ENCODE measurements at regions not wholly inside any gene's neighbourhood (a gene's known extent, or its start where the extent isn't known, plus 50 kb on each side); places are given as distances from the start of the nearest gene placed in this dataset.
A peak's percentile ranks its signal among the peaks of the same experiment; 100 is the strongest.

DNA sequence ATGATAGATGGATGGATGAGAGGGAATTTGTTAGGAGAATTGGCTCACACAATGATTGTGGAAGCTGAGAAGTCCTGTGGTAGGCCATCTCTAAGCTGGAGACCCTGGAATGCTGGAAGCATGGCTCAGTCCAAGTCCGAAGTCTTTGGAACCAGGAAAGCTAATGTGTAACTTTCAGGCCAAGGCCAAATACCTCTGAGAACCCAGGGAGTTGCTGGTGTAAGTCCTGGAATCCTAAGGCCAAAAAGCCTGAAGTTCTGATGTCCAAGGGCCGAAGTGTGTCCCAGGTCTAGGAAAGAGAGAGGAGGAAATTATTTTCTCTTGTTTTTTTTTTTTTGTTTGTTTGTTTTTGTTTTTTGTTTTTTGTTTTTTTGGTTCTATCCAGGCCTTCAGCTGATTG lies 492.2 kb upstream of the GCFC2 start:
- H3K4me3 Mint-ChIP-seq (ENCODE audit: unreplicated experiment) = no peak overlapping the region
- no peaks in the 10 kb centered on the region for H3K36me3 Mint-ChIP-seq (ENCODE audit: insufficient read depth, unreplicated experiment)
- no peak for DNase-seq (ENCODE audit: unreplicated experiment)
- H3K9me3 Mint-ChIP-seq (ENCODE audit: unreplicated experiment) = no peaks in the 10 kb centered on the region
- CTCF ChIA-PET = interaction anchor here (0.7 to 3.7 kb wide), 3 partner anchors 51 to 397 kb away, joined by 3 to 15 read pairs (median 4); no protein-coding TSS in a partner anchor
- intact Hi-C loops (cut with micrococcal nuclease) = no loop called here
- TF ChIP-seq, protein P1, sequence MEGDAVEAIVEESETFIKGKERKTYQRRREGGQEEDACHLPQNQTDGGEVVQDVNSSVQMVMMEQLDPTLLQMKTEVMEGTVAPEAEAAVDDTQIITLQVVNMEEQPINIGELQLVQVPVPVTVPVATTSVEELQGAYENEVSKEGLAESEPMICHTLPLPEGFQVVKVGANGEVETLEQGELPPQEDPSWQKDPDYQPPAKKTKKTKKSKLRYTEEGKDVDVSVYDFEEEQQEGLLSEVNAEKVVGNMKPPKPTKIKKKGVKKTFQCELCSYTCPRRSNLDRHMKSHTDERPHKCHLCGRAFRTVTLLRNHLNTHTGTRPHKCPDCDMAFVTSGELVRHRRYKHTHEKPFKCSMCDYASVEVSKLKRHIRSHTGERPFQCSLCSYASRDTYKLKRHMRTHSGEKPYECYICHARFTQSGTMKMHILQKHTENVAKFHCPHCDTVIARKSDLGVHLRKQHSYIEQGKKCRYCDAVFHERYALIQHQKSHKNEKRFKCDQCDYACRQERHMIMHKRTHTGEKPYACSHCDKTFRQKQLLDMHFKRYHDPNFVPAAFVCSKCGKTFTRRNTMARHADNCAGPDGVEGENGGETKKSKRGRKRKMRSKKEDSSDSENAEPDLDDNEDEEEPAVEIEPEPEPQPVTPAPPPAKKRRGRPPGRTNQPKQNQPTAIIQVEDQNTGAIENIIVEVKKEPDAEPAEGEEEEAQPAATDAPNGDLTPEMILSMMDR (IDR thresholded peaks at IDR 0.05; ENCODE audit: unreplicated experiment) = no peak
- BruUV-seq (replicated peaks) = no TSS peak
- POLR2A ChIA-PET = no interaction called here
- no peak overlapping the region for H3K27ac Mint-ChIP-seq (ENCODE audit: low read depth, unreplicated experiment)
- H3K27me3 Mint-ChIP-seq (ENCODE audit: insufficient read depth, unreplicated experiment) = no peaks in the 10 kb centered on the region
- no peaks in the 10 kb centered on the region for H3K4me1 Mint-ChIP-seq (ENCODE audit: insufficient read depth, unreplicated experiment)

- intact Hi-C loops (cut with micrococcal nuclease) = loop anchor here (1.0 to 10.0 kb wide), 3 partner anchors 401 to 473 kb away; no protein-coding TSS in a partner anchor
- Mint-ChIP-seq H3K36me3 (ENCODE audit: insufficient read depth, unreplicated experiment) (no peaks in the 10 kb centered on the region), H3K9me3 (ENCODE audit: unreplicated experiment) (no peaks in the 10 kb centered on the region), H3K27ac (ENCODE audit: low read depth, unreplicated experiment) (no peak overlapping the region), H3K27me3 (ENCODE audit: insufficient read depth, unreplicated experiment) (no peaks in the 10 kb centered on the region), H3K4me3 (ENCODE audit: unreplicated experiment) (no peak overlapping the region), H3K4me1 (ENCODE audit: insufficient read depth, unreplicated experiment) (no peaks in the 10 kb centered on the region)
- ChIA-PET CTCF (interaction anchor here (0.5 to 2.9 kb wide), 29 partner anchors 8 to 1888 kb away, joined by 3 to 43 read pairs (median 4); no protein-coding TSS in a partner anchor), POLR2A (interaction anchor here (0.6 kb wide), 1 partner anchor 296 kb away, joined by 3 read pairs; no protein-coding TSS in a partner anchor)
- TF ChIP-seq, protein P1 (IDR thresholded peaks at IDR 0.05; ENCODE audit: unreplicated experiment) = peak; percentile 56
- peak; percentile 78 for DNase-seq (ENCODE audit: unreplicated experiment)
- no TSS peak for BruUV-seq (replicated peaks)
These were observed 487.2 kb upstream of the GCFC2 start for GRCh38 chr2:76197842-76198448.

- POLR2A ChIA-PET = interaction anchor here (0.6 to 1.0 kb wide), 2 partner anchors 296 to 484 kb away, joined by 3 to 4 read pairs; no protein-coding TSS in a partner anchor
- CTCF ChIA-PET = interaction anchor here (0.5 to 2.9 kb wide), 24 partner anchors 8 to 572 kb away, joined by 3 to 43 read pairs (median 4); no protein-coding TSS in a partner anchor
- H3K36me3 Mint-ChIP-seq (ENCODE audit: insufficient read depth, unreplicated experiment) = no peaks in the 10 kb centered on the region
- H3K27ac Mint-ChIP-seq (ENCODE audit: low read depth, unreplicated experiment) = no peak overlapping the region
- no peak overlapping the region for H3K4me3 Mint-ChIP-seq (ENCODE audit: unreplicated experiment)
- BruUV-seq (replicated peaks) = no TSS peak
- no peak for DNase-seq (ENCODE audit: unreplicated experiment)
- no peaks in the 10 kb centered on the region for H3K4me1 Mint-ChIP-seq (ENCODE audit: insufficient read depth, unreplicated experiment)
- H3K9me3 Mint-ChIP-seq (ENCODE audit: unreplicated experiment) = no peaks in the 10 kb centered on the region
- intact Hi-C loops (cut with micrococcal nuclease) = loop anchor here (10.0 kb wide), 1 partner anchor 473 kb away; no protein-coding TSS in a partner anchor
- TF ChIP-seq, protein P1 (IDR thresholded peaks at IDR 0.05; ENCODE audit: unreplicated experiment) = no peak
- H3K27me3 Mint-ChIP-seq (ENCODE audit: insufficient read depth, unreplicated experiment) = peaks cover 2% of the 10 kb centered on the region
These were observed 486.7 kb upstream of the GCFC2 start for GRCh38 chr2:76197428-76197827.

DNA sequence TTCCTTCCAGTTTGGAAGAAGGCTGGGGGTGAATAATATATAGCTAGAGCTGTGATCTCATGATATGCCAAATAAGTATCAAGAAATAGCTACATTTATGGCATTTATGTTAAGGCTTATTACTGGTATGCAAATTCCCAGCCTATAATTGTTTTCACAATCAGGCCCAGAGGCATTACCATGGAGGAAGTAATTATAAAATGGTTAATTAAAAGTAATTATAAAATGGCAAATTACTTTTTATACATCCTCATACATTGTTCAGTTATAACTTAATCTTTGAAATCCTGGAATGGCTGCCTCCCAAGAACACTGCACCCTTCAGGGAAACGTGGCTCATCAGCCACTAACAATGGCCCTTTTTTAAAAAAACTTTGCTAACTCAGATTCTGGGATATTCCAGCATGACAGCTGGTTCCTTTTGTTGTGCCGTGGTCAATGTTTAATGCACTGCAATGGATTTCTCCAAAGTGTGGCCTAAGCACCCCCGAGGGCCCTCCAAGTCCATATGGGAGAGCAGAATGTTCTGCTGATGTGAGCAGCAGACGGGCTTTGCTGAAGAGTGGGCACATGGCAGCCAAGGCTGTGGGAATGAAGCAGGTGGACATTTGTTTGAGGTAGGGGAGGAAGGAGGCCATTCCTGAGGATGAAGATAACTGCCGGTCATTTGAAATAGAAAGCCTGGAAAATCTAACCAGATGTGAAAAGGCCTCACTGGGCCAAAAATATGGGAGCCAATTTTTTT lies 483.5 kb upstream of the GCFC2 start:
- Mint-ChIP-seq H3K4me3 (ENCODE audit: unreplicated experiment) (no peak overlapping the region), H3K27ac (ENCODE audit: low read depth, unreplicated experiment) (no peak overlapping the region), H3K4me1 (ENCODE audit: insufficient read depth, unreplicated experiment) (no peaks in the 10 kb centered on the region), H3K27me3 (ENCODE audit: insufficient read depth, unreplicated experiment) (peaks cover 7% of the 10 kb centered on the region), H3K36me3 (ENCODE audit: insufficient read depth, unreplicated experiment) (no peaks in the 10 kb centered on the region), H3K9me3 (ENCODE audit: unreplicated experiment) (no peaks in the 10 kb centered on the region)
- BruUV-seq (replicated peaks) = no TSS peak
- no peak for DNase-seq (ENCODE audit: unreplicated experiment)
- ChIA-PET POLR2A (interaction anchor here (0.6 kb wide), 1 partner anchor 174 kb away, joined by 3 read pairs; no protein-coding TSS in a partner anchor), CTCF (interaction anchor here (1.4 kb wide), 1 partner anchor 406 kb away, joined by 3 read pairs; no protein-coding TSS in a partner anchor)
- TF ChIP-seq, protein P1 (IDR thresholded peaks at IDR 0.05; ENCODE audit: unreplicated experiment) = no peak
- intact Hi-C loops (cut with micrococcal nuclease) = loop anchor here (10.0 kb wide), 1 partner anchor 469 kb away; no protein-coding TSS in a partner anchor

Data from MCF 10A (cell line).